Upper lobe of right lung (tissue), 1 donor: ENCODE measurements at regions not wholly inside any gene's neighbourhood (a gene's known extent, or its start where the extent isn't known, plus 50 kb on each side); places are given as distances from the start of the nearest gene placed in this dataset.

Experiments
- ATAC-seq: fragments of 200-7000 bp; cut with Tn5 transposase; one replicate; pipeline ENCODE4 v1.9.1; 2020; ENCODE audit warnings: mild to moderate bottlenecking, moderate library complexity
- DNase-seq: peaks from one replicate; pipeline ENCODE4 v3.0.0-alpha.2; 2020
- H3K27ac ChIP-seq: fragments of 200-600 bp; one replicate; pipeline ENCODE4 v1.8.0; 2022
- H3K27me3 ChIP-seq: fragments of 200-600 bp; one replicate; pipeline ENCODE4 v1.8.0; 2022; ENCODE audit warnings: mild to moderate bottlenecking
- H3K36me3 ChIP-seq: fragments of 200-600 bp; one replicate; pipeline ENCODE4 v1.8.0; 2022
- H3K4me1 ChIP-seq: fragments of 200-600 bp; one replicate; pipeline ENCODE4 v1.8.0; 2022
- H3K4me3 ChIP-seq: fragments of 200-600 bp; one replicate; pipeline ENCODE4 v1.8.0; 2022; ENCODE audit warnings: mild to moderate bottlenecking
- H3K9me3 ChIP-seq: fragments of 200-600 bp; one replicate; pipeline ENCODE4 v1.8.0; 2022
- CTCF ChIP-seq: fragments of 200-600 bp; IDR thresholded peaks from one replicate; pipeline ENCODE4 v1.8.0; 2022; ENCODE audit warnings: antibody characterized with exemption
- intact Hi-C: fragments of 100-400 bp; cut with DNase I; formaldehyde crosslinking; loops from one replicate; pipeline ENCODE4 v1.11.0; 2022
- donor health status: DM: no; HTN: yes; CAD: no; lungs with severe emphysema.

GRCh38 chr1:213414346-213414745, 363.3 kb downstream of the RPS6KC1 start:
- no peak for DNase-seq
- H3K36me3 ChIP-seq, result no peaks in the 10 kb centered on the region
- no peaks in the 10 kb centered on the region for H3K4me1 ChIP-seq
- no peak for TF ChIP-seq CTCF
- no peaks in the 10 kb centered on the region for H3K9me3 ChIP-seq
- no peak for ATAC-seq
- intact Hi-C loops, result no loop called here
- H3K4me3 ChIP-seq, result no peak overlapping the region
- no peaks in the 10 kb centered on the region for H3K27me3 ChIP-seq
- H3K27ac ChIP-seq, result no peak overlapping the region

- Histone ChIP-seq H3K9me3 (no peaks in the 10 kb centered on the region), H3K27me3 (no peaks in the 10 kb centered on the region), H3K36me3 (no peaks in the 10 kb centered on the region), H3K4me3 (no peak overlapping the region), H3K4me1 (no peaks in the 10 kb centered on the region), H3K27ac (no peak overlapping the region)
- intact Hi-C loops, result no loop called here
- no peak for DNase-seq
- ATAC-seq, result no peak
- no peak for TF ChIP-seq CTCF
These were observed 363.9 kb downstream of the RPS6KC1 start for GRCh38 chr1:213414911-213415310.

- H3K27me3 ChIP-seq, result no peaks in the 10 kb centered on the region
- no peaks in the 10 kb centered on the region for H3K36me3 ChIP-seq
- intact Hi-C loops, result no loop called here
- H3K4me1 ChIP-seq, result no peaks in the 10 kb centered on the region
- DNase-seq, result no peak
- H3K9me3 ChIP-seq, result no peaks in the 10 kb centered on the region
- no peak overlapping the region for H3K27ac ChIP-seq
- no peak for ATAC-seq
- TF ChIP-seq CTCF, result no peak
- no peak overlapping the region for H3K4me3 ChIP-seq
These were observed 364.8 kb downstream of the RPS6KC1 start for GRCh38 chr1:213415691-213416380.

- TF ChIP-seq CTCF, result no peak
- Histone ChIP-seq H3K27ac (no peak overlapping the region), H3K9me3 (no peaks in the 10 kb centered on the region), H3K27me3 (no peaks in the 10 kb centered on the region), H3K4me3 (no peak overlapping the region), H3K36me3 (no peaks in the 10 kb centered on the region), H3K4me1 (no peaks in the 10 kb centered on the region)
- DNase-seq (no peak), ATAC-seq (no peak)
- intact Hi-C loops, result no loop called here
These were observed 365.6 kb downstream of the RPS6KC1 start for GRCh38 chr1:213416461-213417224.

- DNase-seq, result no peak
- Histone ChIP-seq H3K4me3 (no peak overlapping the region), H3K36me3 (no peaks in the 10 kb centered on the region), H3K4me1 (no peaks in the 10 kb centered on the region), H3K27me3 (no peaks in the 10 kb centered on the region), H3K9me3 (no peaks in the 10 kb centered on the region), H3K27ac (no peak overlapping the region)
- no peak for ATAC-seq
- no peak for TF ChIP-seq CTCF
- intact Hi-C loops, result no loop called here
These were observed 366.3 kb downstream of the RPS6KC1 start for GRCh38 chr1:213417225-213417820.
